OCI-LY1 (cell line): ENCODE measurements at regions not wholly inside any gene's neighbourhood (a gene's known extent, or its start where the extent isn't known, plus 50 kb on each side); places are given as distances from the start of the nearest gene placed in this dataset.

Experiments
- H2AFZ ChIP-seq: fragments of 200-600 bp; sonication (generic), shearing (Covaris generic); 2 replicates; pipeline ENCODE4 v1.6.0; 2014; ENCODE audit warnings: antibody characterized with exemption, mild to moderate bottlenecking, low read length
- H3F3A ChIP-seq: fragments of 200-600 bp; sonication (generic), shearing (Covaris generic); 2 replicates; pipeline ENCODE4 v1.6.0; 2014; ENCODE audit warnings: mild to moderate bottlenecking, antibody characterized with exemption, low read length, moderate library complexity; ENCODE audit not compliant: insufficient read depth
- H3K27ac ChIP-seq: fragments of 200-600 bp; sonication (generic); 2 replicates; pipeline ENCODE4 v1.5.1; 2014; ENCODE audit warnings: low read length, mixed run types, mild to moderate bottlenecking, low read depth; ENCODE audit not compliant: poor library complexity, severe bottlenecking
- H3K27me3 ChIP-seq: fragments of 200-600 bp; sonication (generic); 2 replicates; pipeline ENCODE4 v1.6.0; 2014; ENCODE audit warnings: antibody characterized with exemption, mild to moderate bottlenecking, low read length, moderate library complexity; ENCODE audit not compliant: insufficient read depth
- H3K36me3 ChIP-seq: fragments of 200-600 bp; sonication (generic); 2 replicates; pipeline ENCODE4 v1.6.1; 2014; ENCODE audit warnings: mild to moderate bottlenecking, antibody characterized with exemption, low read length, moderate library complexity, mixed read lengths; ENCODE audit not compliant: insufficient read depth
- H3K4me1 ChIP-seq: fragments of 200-600 bp; sonication (generic); 2 replicates; pipeline ENCODE4 v1.5.1; 2014; ENCODE audit warnings: mild to moderate bottlenecking, low read length, moderate library complexity; ENCODE audit not compliant: insufficient read depth, severe bottlenecking
- H3K4me2 ChIP-seq: fragments of 200-600 bp; sonication (generic), shearing (Covaris generic); 2 replicates; pipeline ENCODE4 v1.6.1; 2014; ENCODE audit warnings: low read length
- H3K4me3 ChIP-seq: fragments of 200-600 bp; sonication (generic); 2 replicates; pipeline ENCODE4 v1.5.1; 2014; ENCODE audit warnings: low read length, low read depth, mild to moderate bottlenecking, mixed read lengths; ENCODE audit not compliant: poor library complexity, severe bottlenecking
- H3K79me2 ChIP-seq: fragments of 200-600 bp; shearing (Covaris generic); 2 replicates; pipeline ENCODE4 v1.6.1; 2016; ENCODE audit warnings: mixed run types, low read length, mixed read lengths; ENCODE audit not compliant: insufficient read depth
- H3K9ac ChIP-seq: fragments of 200-600 bp; sonication (generic), shearing (Covaris generic); 2 replicates; pipeline ENCODE4 v1.6.1; 2014; ENCODE audit warnings: mild to moderate bottlenecking, low read length, mixed read lengths
- H3K9me2 ChIP-seq: fragments of 200-600 bp; sonication (generic), shearing (Covaris generic); 2 replicates; pipeline ENCODE4 v1.6.1; 2014; ENCODE audit warnings: low read depth, mild to moderate bottlenecking, low read length, mixed read lengths
- H3K9me3 ChIP-seq: fragments of 200-600 bp; shearing (Covaris generic); 2 replicates; pipeline ENCODE4 v1.6.1; 2014; ENCODE audit warnings: low read length, mixed read lengths
- H4K20me1 ChIP-seq: fragments of 200-600 bp; sonication (generic), shearing (Covaris generic); 2 replicates; pipeline ENCODE4 v1.6.0; 2016; ENCODE audit warnings: mild to moderate bottlenecking, low read length; ENCODE audit not compliant: insufficient read depth
- EZH2 ChIP-seq: fragments of 200-600 bp; sonication (generic), shearing (Covaris generic); IDR thresholded peaks from 2 replicates; pipeline ENCODE4 v1.8.0; 2017; ENCODE audit warnings: borderline replicate concordance, mixed run types, mild to moderate bottlenecking, antibody characterized with exemption, low read length, moderate library complexity, mixed read lengths
- TF ChIP-seq, protein P1 (sequence below): fragments of 200-600 bp; sonication (generic), shearing (Covaris generic); IDR thresholded peaks from 2 replicates; pipeline ENCODE4 v1.5.1; 2017; ENCODE audit warnings: mild to moderate bottlenecking, antibody characterized with exemption, low read length, moderate library complexity, mixed read lengths

DNA sequence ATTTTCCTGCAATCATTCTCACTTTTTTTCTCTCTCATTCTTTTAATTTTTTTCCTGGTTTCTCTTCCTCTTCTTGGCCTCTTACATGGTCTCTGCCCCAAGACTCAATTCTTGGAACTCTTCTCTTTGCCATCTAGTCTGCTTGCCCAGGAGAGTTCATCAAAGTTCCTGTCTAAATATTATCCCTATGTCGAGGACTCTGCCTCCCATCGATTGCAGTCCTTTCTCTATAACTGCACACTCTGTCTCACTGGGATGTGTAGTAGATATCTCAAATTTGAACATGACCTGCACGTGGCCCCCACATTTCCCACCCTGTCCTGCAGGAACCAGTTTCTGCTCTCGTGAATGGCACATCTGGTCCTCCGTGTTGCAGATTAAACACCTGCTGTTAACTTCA is 204.7 kb upstream of the TMTC4 start:
- H4K20me1 ChIP-seq: no peaks in the 10 kb centered on the region
- no peak overlapping the region for H3K4me2 ChIP-seq
- no peak overlapping the region for H2AFZ ChIP-seq
- no peaks in the 10 kb centered on the region for H3K36me3 ChIP-seq
- no peaks in the 10 kb centered on the region for H3K4me1 ChIP-seq
- no peak overlapping the region for H3K27ac ChIP-seq
- no peaks in the 10 kb centered on the region for H3K27me3 ChIP-seq
- no peak overlapping the region for H3K4me3 ChIP-seq
- H3K9me3 ChIP-seq: no peaks in the 10 kb centered on the region
- H3K9me2 ChIP-seq: no peaks in the 10 kb centered on the region
- H3F3A ChIP-seq: no peaks in the 10 kb centered on the region
- H3K79me2 ChIP-seq: no peaks in the 10 kb centered on the region
- no peak overlapping the region for H3K9ac ChIP-seq
- TF ChIP-seq, protein P1, sequence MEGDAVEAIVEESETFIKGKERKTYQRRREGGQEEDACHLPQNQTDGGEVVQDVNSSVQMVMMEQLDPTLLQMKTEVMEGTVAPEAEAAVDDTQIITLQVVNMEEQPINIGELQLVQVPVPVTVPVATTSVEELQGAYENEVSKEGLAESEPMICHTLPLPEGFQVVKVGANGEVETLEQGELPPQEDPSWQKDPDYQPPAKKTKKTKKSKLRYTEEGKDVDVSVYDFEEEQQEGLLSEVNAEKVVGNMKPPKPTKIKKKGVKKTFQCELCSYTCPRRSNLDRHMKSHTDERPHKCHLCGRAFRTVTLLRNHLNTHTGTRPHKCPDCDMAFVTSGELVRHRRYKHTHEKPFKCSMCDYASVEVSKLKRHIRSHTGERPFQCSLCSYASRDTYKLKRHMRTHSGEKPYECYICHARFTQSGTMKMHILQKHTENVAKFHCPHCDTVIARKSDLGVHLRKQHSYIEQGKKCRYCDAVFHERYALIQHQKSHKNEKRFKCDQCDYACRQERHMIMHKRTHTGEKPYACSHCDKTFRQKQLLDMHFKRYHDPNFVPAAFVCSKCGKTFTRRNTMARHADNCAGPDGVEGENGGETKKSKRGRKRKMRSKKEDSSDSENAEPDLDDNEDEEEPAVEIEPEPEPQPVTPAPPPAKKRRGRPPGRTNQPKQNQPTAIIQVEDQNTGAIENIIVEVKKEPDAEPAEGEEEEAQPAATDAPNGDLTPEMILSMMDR: no peak
- no peak for TF ChIP-seq EZH2

DNA sequence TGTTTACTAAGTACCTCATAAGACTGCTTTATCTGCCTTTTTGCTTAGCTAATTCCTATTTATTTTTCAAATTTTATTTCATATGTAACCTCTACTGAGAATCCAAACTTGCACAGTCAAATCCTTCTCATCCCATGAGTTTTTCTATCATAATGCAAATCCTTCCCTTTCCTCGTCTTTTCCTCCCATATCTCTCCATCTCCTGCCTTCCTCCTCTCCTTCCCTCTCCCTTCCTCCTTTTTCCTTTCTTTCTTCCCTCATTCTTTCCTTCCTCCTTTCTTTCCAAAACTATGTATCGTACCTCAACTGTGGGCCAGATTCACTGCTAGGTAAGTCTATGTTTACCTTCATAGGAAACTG is 201.4 kb upstream of the TMTC4 start:
- H3K9me3 ChIP-seq: no peaks in the 10 kb centered on the region
- no peak for TF ChIP-seq EZH2
- TF ChIP-seq, protein P1: no peak
- H3F3A ChIP-seq: no peaks in the 10 kb centered on the region
- H3K9me2 ChIP-seq: no peaks in the 10 kb centered on the region
- H3K79me2 ChIP-seq: no peaks in the 10 kb centered on the region
- no peaks in the 10 kb centered on the region for H3K36me3 ChIP-seq
- no peak overlapping the region for H3K27ac ChIP-seq
- H4K20me1 ChIP-seq: no peaks in the 10 kb centered on the region
- H3K4me3 ChIP-seq: no peak overlapping the region
- no peak overlapping the region for H3K9ac ChIP-seq
- H2AFZ ChIP-seq: no peak overlapping the region
- no peaks in the 10 kb centered on the region for H3K27me3 ChIP-seq
- no peaks in the 10 kb centered on the region for H3K4me1 ChIP-seq
- H3K4me2 ChIP-seq: no peak overlapping the region

DNA sequence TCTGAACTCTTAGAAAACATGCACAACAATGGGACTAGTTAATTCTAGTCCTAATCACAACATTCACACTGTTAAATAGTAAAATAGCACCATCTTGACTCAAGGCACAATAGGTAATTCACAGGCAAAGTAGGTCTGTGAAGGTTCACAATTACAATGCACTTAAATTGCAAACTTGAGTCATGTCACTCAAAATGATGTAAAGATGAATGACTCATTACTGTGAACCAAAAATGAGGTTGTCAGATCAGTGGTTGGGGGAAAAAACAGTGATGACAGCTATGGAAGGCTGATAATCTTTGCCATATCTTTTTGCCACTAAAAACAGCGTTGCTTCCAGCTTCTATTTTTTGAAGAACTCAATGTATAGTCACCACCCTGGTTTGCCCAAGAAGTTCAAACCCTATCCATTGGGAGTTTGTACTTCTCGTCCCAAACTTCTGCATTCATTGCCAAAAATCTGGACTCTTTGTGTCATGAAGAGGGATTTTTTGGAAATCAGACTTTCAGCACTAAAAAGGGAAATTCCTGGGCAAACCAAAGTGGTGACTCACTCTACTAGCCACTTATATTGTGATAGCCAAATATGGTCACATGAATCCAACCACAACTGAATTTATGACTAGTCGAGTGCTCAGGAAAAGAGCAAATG is 200.9 kb upstream of the TMTC4 start:
- no peak for TF ChIP-seq EZH2
- TF ChIP-seq, protein P1: no peak

More for the DNA sequence above, 200.9 kb upstream of the TMTC4 start:
- Histone ChIP-seq H3K27ac (no peak overlapping the region), H4K20me1 (no peaks in the 10 kb centered on the region), H3K9me3 (no peaks in the 10 kb centered on the region), H3K4me2 (no peak overlapping the region), H3K36me3 (no peaks in the 10 kb centered on the region), H3K9me2 (no peaks in the 10 kb centered on the region), H3K27me3 (no peaks in the 10 kb centered on the region), H2AFZ (no peak overlapping the region), H3K9ac (no peak overlapping the region), H3K79me2 (no peaks in the 10 kb centered on the region), H3K4me1 (no peaks in the 10 kb centered on the region), H3K4me3 (no peak overlapping the region), H3F3A (no peaks in the 10 kb centered on the region)
